ENCODE measurements at regions not wholly inside any gene's neighbourhood (a gene's known extent, or its start where the extent isn't known, plus 50 kb on each side); places are given as distances from the start of the nearest gene placed in this dataset.

DNA sequence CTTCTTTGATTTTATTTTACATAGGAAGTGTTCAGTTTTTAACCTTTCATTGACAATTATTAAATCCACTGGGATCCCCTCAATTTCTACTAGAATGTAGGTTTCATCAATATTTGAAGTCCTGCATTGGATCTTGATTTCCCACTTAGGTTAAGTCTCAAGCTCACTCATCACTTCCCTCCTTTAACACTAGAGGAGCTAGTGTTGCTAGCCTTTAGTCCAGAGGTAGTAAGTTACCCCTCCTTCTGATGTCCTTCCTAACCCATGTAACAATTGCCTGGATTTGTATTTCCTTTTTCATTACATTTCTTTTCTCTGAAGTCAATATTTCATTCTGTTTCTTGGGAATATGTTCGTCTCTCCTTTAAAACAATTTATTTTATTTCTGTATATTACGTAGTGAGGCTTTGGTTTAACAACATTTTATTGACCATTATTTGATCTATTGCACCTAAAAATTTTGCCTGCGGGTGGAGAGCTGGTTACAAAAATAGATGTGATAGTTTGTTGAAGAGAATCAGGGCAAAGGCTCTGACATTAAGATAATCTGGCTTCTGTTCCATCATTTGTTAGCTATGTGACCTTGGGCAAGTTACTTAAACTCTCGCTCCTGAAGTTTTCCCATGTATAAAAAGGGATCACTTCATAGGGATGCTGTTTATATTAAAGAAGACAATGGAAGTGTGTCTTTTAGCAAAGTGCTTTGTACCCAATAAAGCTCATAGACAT lies 833.0 kb downstream of the SLC4A3 start:
- no peaks in the 10 kb centered on the region for H3K4me1 ChIP-seq (ENCODE audit: control insufficient read depth, low read length)
- H3K36me3 ChIP-seq (ENCODE audit: control insufficient read depth, low read length), result no peaks in the 10 kb centered on the region
- H3K4me3 ChIP-seq (ENCODE audit: low read length), result no peak overlapping the region
- H3K27ac ChIP-seq (ENCODE audit: low read depth, low read length), result no peak overlapping the region
- H3K9me3 ChIP-seq (ENCODE audit: control insufficient read depth, insufficient read depth, low read length), result no peaks in the 10 kb centered on the region
- H4K20me1 ChIP-seq (ENCODE audit: control insufficient read depth, insufficient read depth, low read depth, low read length), result no peaks in the 10 kb centered on the region
- H3K27me3 ChIP-seq (ENCODE audit: control insufficient read depth, low read length), result peaks cover 2% of the 10 kb centered on the region; the same call in 1 of the 2 replicates
- no peaks in the 10 kb centered on the region for H3K9me2 ChIP-seq (replicated peaks; ENCODE audit: control insufficient read depth, low read length)
- H3F3A ChIP-seq (ENCODE audit: control insufficient read depth, insufficient read depth), result no peaks in the 10 kb centered on the region
- H3K4me2 ChIP-seq (ENCODE audit: low read length), result no peak overlapping the region
- TF ChIP-seq EZH2phosphoT487 (IDR thresholded peaks at IDR 0.05; ENCODE audit: borderline replicate concordance, low read length), result no peak
- TF ChIP-seq, protein P1, sequence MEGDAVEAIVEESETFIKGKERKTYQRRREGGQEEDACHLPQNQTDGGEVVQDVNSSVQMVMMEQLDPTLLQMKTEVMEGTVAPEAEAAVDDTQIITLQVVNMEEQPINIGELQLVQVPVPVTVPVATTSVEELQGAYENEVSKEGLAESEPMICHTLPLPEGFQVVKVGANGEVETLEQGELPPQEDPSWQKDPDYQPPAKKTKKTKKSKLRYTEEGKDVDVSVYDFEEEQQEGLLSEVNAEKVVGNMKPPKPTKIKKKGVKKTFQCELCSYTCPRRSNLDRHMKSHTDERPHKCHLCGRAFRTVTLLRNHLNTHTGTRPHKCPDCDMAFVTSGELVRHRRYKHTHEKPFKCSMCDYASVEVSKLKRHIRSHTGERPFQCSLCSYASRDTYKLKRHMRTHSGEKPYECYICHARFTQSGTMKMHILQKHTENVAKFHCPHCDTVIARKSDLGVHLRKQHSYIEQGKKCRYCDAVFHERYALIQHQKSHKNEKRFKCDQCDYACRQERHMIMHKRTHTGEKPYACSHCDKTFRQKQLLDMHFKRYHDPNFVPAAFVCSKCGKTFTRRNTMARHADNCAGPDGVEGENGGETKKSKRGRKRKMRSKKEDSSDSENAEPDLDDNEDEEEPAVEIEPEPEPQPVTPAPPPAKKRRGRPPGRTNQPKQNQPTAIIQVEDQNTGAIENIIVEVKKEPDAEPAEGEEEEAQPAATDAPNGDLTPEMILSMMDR (IDR thresholded peaks at IDR 0.05; ENCODE audit: low read depth, low read length, poor library complexity, severe bottlenecking), result no peak
- no peaks in the 10 kb centered on the region for H3K79me2 ChIP-seq (ENCODE audit: control insufficient read depth, low read length)

DNA sequence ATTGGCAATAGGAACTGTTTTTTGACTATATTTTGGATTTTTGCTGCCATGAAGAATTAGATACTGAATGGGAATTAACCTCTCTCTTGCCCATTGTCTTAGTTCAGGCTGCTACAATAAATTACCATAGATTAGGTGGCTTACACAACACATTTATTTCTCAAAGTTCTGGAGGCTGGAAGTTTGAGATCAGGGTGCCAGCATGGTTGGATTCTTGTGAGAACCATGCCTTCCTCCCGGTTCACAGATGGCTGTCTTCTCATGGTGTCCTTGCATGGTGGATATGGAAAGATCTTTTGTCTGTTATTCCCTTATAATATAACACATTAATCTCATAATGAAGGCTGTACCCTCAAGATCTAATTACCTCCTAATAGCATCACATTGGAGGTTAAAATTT lies 836.4 kb downstream of the SLC4A3 start:
- no peaks in the 10 kb centered on the region for H3K79me2 ChIP-seq (ENCODE audit: control insufficient read depth, low read length)
- no peak for TF ChIP-seq EZH2phosphoT487 (IDR thresholded peaks at IDR 0.05; ENCODE audit: borderline replicate concordance, low read length)
- TF ChIP-seq, protein P1 (IDR thresholded peaks at IDR 0.05; ENCODE audit: low read depth, low read length, poor library complexity, severe bottlenecking), result no peak
- H4K20me1 ChIP-seq (ENCODE audit: control insufficient read depth, insufficient read depth, low read depth, low read length), result no peaks in the 10 kb centered on the region
- no peak overlapping the region for H3K4me2 ChIP-seq (ENCODE audit: low read length)
- no peaks in the 10 kb centered on the region for H3K4me1 ChIP-seq (ENCODE audit: control insufficient read depth, low read length)
- H3F3A ChIP-seq (ENCODE audit: control insufficient read depth, insufficient read depth), result no peaks in the 10 kb centered on the region
- no peak overlapping the region for H3K4me3 ChIP-seq (ENCODE audit: low read length)
- no peaks in the 10 kb centered on the region for H3K27me3 ChIP-seq (ENCODE audit: control insufficient read depth, low read length)
- H3K36me3 ChIP-seq (ENCODE audit: control insufficient read depth, low read length), result no peaks in the 10 kb centered on the region
- H3K9me3 ChIP-seq (ENCODE audit: control insufficient read depth, insufficient read depth, low read length), result no peaks in the 10 kb centered on the region
- no peaks in the 10 kb centered on the region for H3K9me2 ChIP-seq (replicated peaks; ENCODE audit: control insufficient read depth, low read length)
- H3K27ac ChIP-seq (ENCODE audit: low read depth, low read length), result no peak overlapping the region

DNA sequence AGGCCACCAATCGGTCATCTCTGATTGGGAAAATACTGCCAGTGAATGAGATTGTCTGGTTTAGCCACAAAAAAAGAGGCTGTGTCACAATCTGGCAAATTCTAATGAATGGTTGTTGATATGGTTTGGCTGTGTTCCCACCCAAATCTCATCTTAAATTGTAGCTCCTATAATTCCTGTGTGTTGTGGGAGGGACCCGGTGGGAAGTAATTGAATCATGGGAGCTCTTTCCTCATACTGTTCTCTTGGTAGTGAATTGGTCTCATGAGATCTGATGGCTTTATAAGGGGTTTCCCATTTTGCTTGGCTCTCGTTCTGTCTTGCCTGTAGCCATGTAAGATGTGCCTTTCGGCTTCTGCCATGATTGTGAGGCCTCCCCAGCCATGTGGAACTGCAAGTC lies 838.3 kb downstream of the SLC4A3 start:
- H4K20me1 ChIP-seq (ENCODE audit: control insufficient read depth, insufficient read depth, low read depth, low read length), result no peaks in the 10 kb centered on the region
- H3K27me3 ChIP-seq (ENCODE audit: control insufficient read depth, low read length), result no peaks in the 10 kb centered on the region
- no peaks in the 10 kb centered on the region for H3K36me3 ChIP-seq (ENCODE audit: control insufficient read depth, low read length)
- no peaks in the 10 kb centered on the region for H3F3A ChIP-seq (ENCODE audit: control insufficient read depth, insufficient read depth)
- H3K4me2 ChIP-seq (ENCODE audit: low read length), result no peak overlapping the region
- H3K4me3 ChIP-seq (ENCODE audit: low read length), result no peak overlapping the region
- H3K27ac ChIP-seq (ENCODE audit: low read depth, low read length), result no peak overlapping the region
- H3K79me2 ChIP-seq (ENCODE audit: control insufficient read depth, low read length), result no peaks in the 10 kb centered on the region
- TF ChIP-seq, protein P1 (IDR thresholded peaks at IDR 0.05; ENCODE audit: low read depth, low read length, poor library complexity, severe bottlenecking), result no peak
- no peak for TF ChIP-seq EZH2phosphoT487 (IDR thresholded peaks at IDR 0.05; ENCODE audit: borderline replicate concordance, low read length)
- H3K4me1 ChIP-seq (ENCODE audit: control insufficient read depth, low read length), result no peaks in the 10 kb centered on the region
- no peaks in the 10 kb centered on the region for H3K9me2 ChIP-seq (replicated peaks; ENCODE audit: control insufficient read depth, low read length)
- H3K9me3 ChIP-seq (ENCODE audit: control insufficient read depth, insufficient read depth, low read length), result no peaks in the 10 kb centered on the region
